HepG2 (cell line): ENCODE measurements at regions not wholly inside any gene's neighbourhood (a gene's known extent, or its start where the extent isn't known, plus 50 kb on each side); places are given as distances from the start of the nearest gene placed in this dataset.

Experiments
- CREB1 ChIP-seq, 2 experiments: fragments of 450-650 bp in 1 of 2; IDR thresholded peaks; 2 replicates each; pipeline ENCODE4 v1.6.1; 2016 to 2017; ENCODE audit warnings: control low read depth in 1 of 2, mild to moderate bottlenecking in 1 of 2, missing compliant biosample characterization in 1 of 2, missing genetic modification characterization in 1 of 2
- EP300 ChIP-seq, 3 experiments: sonication (generic) in 1 of 3; formaldehyde crosslinking in 1 of 3; IDR thresholded peaks; 2 replicates each; pipeline versions ENCODE4 v1.5.1 to v1.6.1; 2011 to 2020; ENCODE audit warnings: low read depth in 2 of 3, low read length in 2 of 3, borderline replicate concordance in 1 of 3, improper control_type of control experiment in 1 of 3, mild to moderate bottlenecking in 1 of 3, missing genetic modification reagents in 1 of 3, moderate library complexity in 1 of 3
- JUND ChIP-seq: sonication (generic); formaldehyde crosslinking; IDR thresholded peaks from 2 replicates; pipeline ENCODE4 v1.8.0; 2022; ENCODE audit warnings: mild to moderate bottlenecking, missing genetic modification reagents
- MTF1 ChIP-seq: sonication (generic); formaldehyde crosslinking; IDR thresholded peaks from 2 replicates; pipeline ENCODE4 v1.5.0; 2020; ENCODE audit warnings: missing genetic modification reagents
- POLR2AphosphoS5 ChIP-seq: IDR thresholded peaks from 2 replicates; pipeline ENCODE4 v1.6.1; 2012; ENCODE audit warnings: low read depth, low read length
- RAD21 ChIP-seq: fragments of 450-650 bp; formaldehyde crosslinking; IDR thresholded peaks from 2 replicates; pipeline ENCODE4 v1.5.0; 2020; ENCODE audit warnings: mild to moderate bottlenecking
- TAF1 ChIP-seq: sonication (generic); formaldehyde crosslinking; IDR thresholded peaks from 2 replicates; pipeline ENCODE4 v1.4.0; 2020; ENCODE audit warnings: missing genetic modification reagents
- ZSCAN20 ChIP-seq: sonication (generic); formaldehyde crosslinking; IDR thresholded peaks from 2 replicates; pipeline ENCODE4 v1.4.0; 2020; ENCODE audit warnings: missing genetic modification reagents, mild to moderate bottlenecking, borderline replicate concordance
- TF ChIP-seq, protein P1 (sequence below): sonication (generic); formaldehyde crosslinking; IDR thresholded peaks from 2 replicates; pipeline ENCODE4 v1.5.1; 2020; ENCODE audit warnings: mild to moderate bottlenecking, missing genetic modification reagents
- TF ChIP-seq, protein P2 (sequence below): sonication (generic); formaldehyde crosslinking; IDR thresholded peaks from 2 replicates; pipeline ENCODE4 v1.5.0; 2020; ENCODE audit warnings: mild to moderate bottlenecking, missing genetic modification reagents, moderate library complexity

DNA sequence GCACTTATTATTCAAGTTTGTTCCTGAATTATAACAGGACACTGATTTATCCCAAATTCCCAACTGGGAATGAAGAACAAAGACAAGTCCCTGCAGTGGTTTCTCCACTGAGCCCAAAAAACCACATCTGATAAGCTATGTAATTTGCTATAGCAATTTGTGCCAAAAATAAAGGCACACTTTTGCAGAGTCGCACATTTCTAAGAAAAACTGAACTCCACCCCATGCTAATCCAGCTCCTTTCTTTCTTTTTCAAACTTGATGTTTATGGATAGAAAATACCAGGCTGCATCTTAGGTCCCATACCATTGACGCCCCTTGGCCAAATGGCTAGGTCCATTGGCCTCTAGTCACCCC, 170.2 kb upstream of the CITED2 start:
- TF ChIP-seq ZSCAN20 (CRISPR knock-in tag) (no peak), JUND (CRISPR knock-in tag) (no peak), RAD21 (CRISPR knock-in tag) (no peak), TAF1 (CRISPR knock-in tag) (no peak), MTF1 (no peak), EP300 (IDR thresholded peaks at IDR 0.05; ENCODE audit: low read depth in 2 of 2, low read length in 2 of 2) (no peak), EP300 (CRISPR knock-in tag; IDR thresholded peaks at IDR 0.05; ENCODE audit: borderline replicate concordance) (no peak), POLR2AphosphoS5 (no peak), CREB1 (IDR thresholded peaks at IDR 0.05) (no peak), CREB1 (CRISPR knock-in tag; IDR thresholded peaks at IDR 0.05) (no peak)
- TF ChIP-seq, protein P1, sequence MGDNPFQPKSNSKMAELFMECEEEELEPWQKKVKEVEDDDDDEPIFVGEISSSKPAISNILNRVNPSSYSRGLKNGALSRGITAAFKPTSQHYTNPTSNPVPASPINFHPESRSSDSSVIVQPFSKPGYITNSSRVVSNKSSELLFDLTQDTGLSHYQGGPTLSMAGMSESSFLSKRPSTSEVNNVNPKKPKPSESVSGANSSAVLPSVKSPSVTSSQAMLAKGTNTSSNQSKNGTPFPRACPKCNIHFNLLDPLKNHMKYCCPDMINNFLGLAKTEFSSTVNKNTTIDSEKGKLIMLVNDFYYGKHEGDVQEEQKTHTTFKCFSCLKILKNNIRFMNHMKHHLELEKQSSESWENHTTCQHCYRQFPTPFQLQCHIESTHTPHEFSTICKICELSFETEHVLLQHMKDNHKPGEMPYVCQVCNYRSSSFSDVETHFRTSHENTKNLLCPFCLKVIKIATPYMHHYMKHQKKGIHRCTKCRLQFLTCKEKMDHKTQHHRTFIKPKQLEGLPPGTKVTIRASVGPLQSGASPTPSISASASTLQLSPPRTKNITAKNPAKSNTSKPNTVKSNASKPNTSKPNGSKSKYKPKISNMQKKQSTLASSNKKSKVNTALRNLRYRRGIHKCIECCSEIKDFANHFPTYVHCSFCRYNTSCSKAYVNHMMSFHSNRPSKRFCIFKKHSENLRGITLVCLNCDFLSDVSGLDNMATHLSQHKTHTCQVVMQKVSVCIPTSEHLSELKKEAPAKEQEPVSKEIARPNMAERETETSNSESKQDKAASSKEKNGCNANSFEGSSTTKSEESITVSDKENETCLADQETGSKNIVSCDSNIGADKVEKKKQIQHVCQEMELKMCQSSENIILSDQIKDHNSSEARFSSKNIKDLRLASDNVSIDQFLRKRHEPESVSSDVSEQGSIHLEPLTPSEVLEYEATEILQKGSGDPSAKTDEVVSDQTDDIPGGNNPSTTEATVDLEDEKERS (CRISPR knock-in tag): no peak
- TF ChIP-seq, protein P2, sequence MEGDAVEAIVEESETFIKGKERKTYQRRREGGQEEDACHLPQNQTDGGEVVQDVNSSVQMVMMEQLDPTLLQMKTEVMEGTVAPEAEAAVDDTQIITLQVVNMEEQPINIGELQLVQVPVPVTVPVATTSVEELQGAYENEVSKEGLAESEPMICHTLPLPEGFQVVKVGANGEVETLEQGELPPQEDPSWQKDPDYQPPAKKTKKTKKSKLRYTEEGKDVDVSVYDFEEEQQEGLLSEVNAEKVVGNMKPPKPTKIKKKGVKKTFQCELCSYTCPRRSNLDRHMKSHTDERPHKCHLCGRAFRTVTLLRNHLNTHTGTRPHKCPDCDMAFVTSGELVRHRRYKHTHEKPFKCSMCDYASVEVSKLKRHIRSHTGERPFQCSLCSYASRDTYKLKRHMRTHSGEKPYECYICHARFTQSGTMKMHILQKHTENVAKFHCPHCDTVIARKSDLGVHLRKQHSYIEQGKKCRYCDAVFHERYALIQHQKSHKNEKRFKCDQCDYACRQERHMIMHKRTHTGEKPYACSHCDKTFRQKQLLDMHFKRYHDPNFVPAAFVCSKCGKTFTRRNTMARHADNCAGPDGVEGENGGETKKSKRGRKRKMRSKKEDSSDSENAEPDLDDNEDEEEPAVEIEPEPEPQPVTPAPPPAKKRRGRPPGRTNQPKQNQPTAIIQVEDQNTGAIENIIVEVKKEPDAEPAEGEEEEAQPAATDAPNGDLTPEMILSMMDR (CRISPR knock-in tag): no peak
